SK-N-SH (cell line): ENCODE measurements at regions not wholly inside any gene's neighbourhood (a gene's known extent, or its start where the extent isn't known, plus 50 kb on each side); places are given as distances from the start of the nearest gene placed in this dataset.

Source experiments
- CTCF ChIA-PET: fragments of 300-600, 350-600 bp; formaldehyde crosslinking; extraction: SDS; loops from one replicate; lab custom pipeline; 2021; lab: Yijun Ruan, JAX
- POLR2A ChIA-PET: fragments of 350-600 bp; sonication (Branson Sonifier 250); formaldehyde crosslinking; extraction: SDS; loops from one replicate; lab custom pipeline; 2020; ENCODE audit warnings: antibody characterized with exemption, inconsistent platforms; lab: Yijun Ruan, JAX
- DNase-seq: peaks from one replicate; pipeline ENCODE4 v3.0.0; 2012
- H2AFZ ChIP-seq: fragments of 200-600 bp; sonication (generic); 2 replicates; pipeline ENCODE4 v1.8.1; 2016; ENCODE audit warnings: antibody characterized with exemption, mild to moderate bottlenecking, low read depth
- H3F3A ChIP-seq: fragments of 200-600 bp; sonication (generic); replicated peaks from 2 replicates; pipeline ENCODE3; 2016; ENCODE audit warnings: antibody characterized with exemption, mild to moderate bottlenecking; ENCODE audit not compliant: insufficient read depth
- H3K27ac ChIP-seq, 2 experiments: fragments of 200-500 bp in 1 of 2; fragments of 200-600 bp in 1 of 2; sonication (Bioruptor generic) in 1 of 2; sonication (generic), shearing (Covaris generic) in 1 of 2; 2 replicates each; pipeline versions ENCODE4 v1.5.1 to v1.6.1; 2014 to 2016; ENCODE audit warnings: low read depth in 2 of 2, inconsistent platforms in 1 of 2, low read length in 1 of 2, mild to moderate bottlenecking in 1 of 2, mixed read lengths in 1 of 2
- H3K27me3 ChIP-seq: fragments of 200-600 bp; sonication (generic), shearing (Covaris generic); 2 replicates; pipeline ENCODE4 v1.6.1; 2016; ENCODE audit warnings: mixed run types; ENCODE audit not compliant: insufficient read depth
- H3K36me3 ChIP-seq, 2 experiments: fragments of 200-500 bp in 1 of 2; fragments of 200-600 bp in 1 of 2; sonication (Bioruptor generic) in 1 of 2; sonication (generic) in 1 of 2; replicated peaks in 1 of 2; 2 replicates each; pipeline versions ENCODE3 to v1.5.1; 2014 to 2016; ENCODE audit warnings: low read length in 1 of 2, mild to moderate bottlenecking in 1 of 2; ENCODE audit not compliant: insufficient read depth in 2 of 2, control insufficient read depth in 1 of 2
- H3K4me1 ChIP-seq, 2 experiments: fragments of 200-500 bp in 1 of 2; fragments of 200-600 bp in 1 of 2; sonication (Bioruptor generic) in 1 of 2; sonication (generic), shearing (Covaris generic) in 1 of 2; 2 replicates each; pipeline versions ENCODE4 v1.5.1 to v1.6.1; 2014 to 2016; ENCODE audit warnings: low read depth in 1 of 2, low read length in 1 of 2, mixed run types in 1 of 2; ENCODE audit not compliant: insufficient read depth in 2 of 2, control insufficient read depth in 1 of 2
- H3K4me2 ChIP-seq: fragments of 200-600 bp; sonication (generic), shearing (Covaris generic); 2 replicates; pipeline ENCODE4 v1.6.1; 2017; ENCODE audit warnings: mixed run types
- H3K4me3 ChIP-seq, 2 experiments: fragments of 200-500 bp in 1 of 2; fragments of 200-600 bp in 1 of 2; sonication (Bioruptor generic) in 1 of 2; sonication (generic), shearing (Covaris generic) in 1 of 2; 2 replicates each; pipeline versions ENCODE4 v1.5.1 to v1.8.1; 2014 to 2016; ENCODE audit warnings: low read depth in 2 of 2, inconsistent platforms in 1 of 2, low read length in 1 of 2, mild to moderate bottlenecking in 1 of 2, mixed read lengths in 1 of 2, moderate library complexity in 1 of 2
- H3K79me2 ChIP-seq: fragments of 200-600 bp; sonication (generic); 2 replicates; pipeline ENCODE4 v1.8.1; 2017; ENCODE audit warnings: mild to moderate bottlenecking; ENCODE audit not compliant: insufficient read depth
- H3K9ac ChIP-seq: fragments of 200-600 bp; sonication (generic); 2 replicates; pipeline ENCODE4 v1.6.1; 2017; ENCODE audit warnings: mixed run types
- H3K9me2 ChIP-seq: fragments of 200-600 bp; sonication (generic); 2 replicates; pipeline ENCODE4 v1.6.1; 2017; ENCODE audit warnings: mixed run types
- H3K9me3 ChIP-seq: fragments of 200-600 bp; sonication (generic); 2 replicates; pipeline ENCODE4 v1.6.1; 2017; ENCODE audit warnings: mixed run types, mild to moderate bottlenecking, moderate library complexity
- H4K20me1 ChIP-seq: fragments of 200-600 bp; sonication (generic); 2 replicates; pipeline ENCODE4 v1.6.1; 2017; ENCODE audit warnings: mild to moderate bottlenecking, mixed run types; ENCODE audit not compliant: insufficient read depth
- CHD2 ChIP-seq: fragments of 150-350 bp; IDR thresholded peaks from 2 replicates; pipeline ENCODE4 v1.6.1; 2018; ENCODE audit warnings: low read length; ENCODE audit not compliant: partially characterized antibody
- ELF1 ChIP-seq: IDR thresholded peaks from 2 replicates; pipeline ENCODE4 v1.4.0; 2012
- EZH2phosphoT487 ChIP-seq: fragments of 200-600 bp; sonication (generic); IDR thresholded peaks from 2 replicates; pipeline ENCODE4 v1.6.1; 2017; ENCODE audit warnings: low read depth, mixed run types, mild to moderate bottlenecking, antibody characterized with exemption, moderate library complexity, borderline replicate concordance
- FOSL2 ChIP-seq: IDR thresholded peaks from 2 replicates; pipeline ENCODE4 v1.4.0; 2012; ENCODE audit warnings: low read depth, mild to moderate bottlenecking, moderate library complexity, borderline replicate concordance
- FOXM1 ChIP-seq: IDR thresholded peaks from 2 replicates; pipeline ENCODE4 v1.4.0; 2012; ENCODE audit warnings: low read depth, mild to moderate bottlenecking
- GATA2 ChIP-seq: sonication (generic); formaldehyde crosslinking; IDR thresholded peaks from 2 replicates; pipeline ENCODE4 v1.5.0; 2020; ENCODE audit warnings: mild to moderate bottlenecking, missing genetic modification reagents
- IRF3 ChIP-seq: fragments of 150-350 bp; IDR thresholded peaks from 2 replicates; pipeline ENCODE4 v1.6.1; 2016; ENCODE audit warnings: mild to moderate bottlenecking, low read depth, low read length
- JUND ChIP-seq: IDR thresholded peaks from 2 replicates; pipeline ENCODE4 v1.4.0; 2012
- MAX ChIP-seq: IDR thresholded peaks from 2 replicates; pipeline ENCODE4 v1.4.0; 2012; ENCODE audit warnings: low read depth
- MEF2A ChIP-seq: IDR thresholded peaks from 2 replicates; pipeline ENCODE4 v1.4.0; 2012; ENCODE audit warnings: low read depth, borderline replicate concordance
- NRF1 ChIP-seq: IDR thresholded peaks from 2 replicates; pipeline ENCODE4 v1.6.1; 2012; ENCODE audit warnings: low read depth, mild to moderate bottlenecking, low read length
- POLR2AphosphoS5 ChIP-seq: IDR thresholded peaks from 2 replicates; pipeline ENCODE4 v1.6.1; 2012; ENCODE audit warnings: low read depth, low read length
- REST ChIP-seq: IDR thresholded peaks from 2 replicates; pipeline ENCODE4 v1.6.1; 2012; ENCODE audit warnings: mild to moderate bottlenecking, low read depth, low read length, moderate library complexity
- RFX5 ChIP-seq: IDR thresholded peaks from 2 replicates; pipeline ENCODE4 v1.6.1; 2012; ENCODE audit warnings: mild to moderate bottlenecking, improper control_type of control experiment, low read length
- SIN3A ChIP-seq: IDR thresholded peaks from 2 replicates; pipeline ENCODE4 v1.6.1; 2012; ENCODE audit warnings: low read depth, mild to moderate bottlenecking, low read length, moderate library complexity, borderline replicate concordance
- SMC3 ChIP-seq: IDR thresholded peaks from 2 replicates; pipeline ENCODE4 v1.6.1; 2012; ENCODE audit warnings: low read depth, low read length, improper control_type of control experiment
- TCF12 ChIP-seq: IDR thresholded peaks from 2 replicates; pipeline ENCODE4 v1.4.0; 2012
- TEAD4 ChIP-seq: IDR thresholded peaks from 2 replicates; pipeline ENCODE4 v1.4.0; 2012; ENCODE audit warnings: mild to moderate bottlenecking, borderline replicate concordance; ENCODE audit not compliant: insufficient read depth
- USF2 ChIP-seq: fragments of 150-350 bp; IDR thresholded peaks from 2 replicates; pipeline ENCODE4 v1.6.1; 2017; ENCODE audit warnings: antibody characterized with exemption, low read length, low read depth, borderline replicate concordance
- YY1 ChIP-seq: IDR thresholded peaks from 2 replicates; pipeline ENCODE4 v1.4.0; 2012; ENCODE audit warnings: low read depth, mild to moderate bottlenecking
- ZBTB33 ChIP-seq: IDR thresholded peaks from 2 replicates; pipeline ENCODE4 v1.4.0; 2012; ENCODE audit warnings: low read depth, borderline replicate concordance
- whole genome bisulfite sequencing: methylation state at CpG from one replicate; pipeline ENCODE4 v1.1.6; 2017; ENCODE audit warnings: low lambda C conversion rate; 5-methylcytosine and 5-hydroxymethylcytosine counted together

- no peak for TF ChIP-seq FOSL2
These were observed 457.6 kb downstream of the KLF12 start (continued) for GRCh38 chr13:73676550-73677047.

- CTCF ChIA-PET, result no interaction called here
- Histone ChIP-seq H3K79me2 (no peaks in the 10 kb centered on the region), H3K27ac (no peak overlapping the region), H4K20me1 (no peaks in the 10 kb centered on the region), H3K9me3 (no peaks in the 10 kb centered on the region), H3K4me2 (no peak overlapping the region), H2AFZ (no peak overlapping the region), H3K27me3 (no peaks in the 10 kb centered on the region), H3K4me1 (peaks cover 0 to 16% of the 10 kb centered on the region in 2 experiments; a peak in 2 of 4 replicates)
- no peak for DNase-seq
- WGBS, result 100% methylated on average over 4 of the region's 4 CpGs
- TF ChIP-seq JUND (no peak), SIN3A (no peak), GATA2 (CRISPR knock-in tag) (no peak), MEF2A (no peak), MAX (no peak), CHD2 (no peak), FOXM1 (no peak), POLR2AphosphoS5 (no peak), NRF1 (no peak), TEAD4 (no peak), TCF12 (no peak), YY1 (no peak), IRF3 (no peak)
- TF ChIP-seq, all 33 proteins: peak for 0
- POLR2A ChIA-PET, result no interaction called here
- no peaks in the 10 kb centered on the region for H3K9me2 ChIP-seq
- no peak overlapping the region for H3K9ac ChIP-seq
- no peaks in the 10 kb centered on the region for H3K36me3 ChIP-seq
- H3K4me3 ChIP-seq, result no peak overlapping the region
- H3F3A ChIP-seq, result no peaks in the 10 kb centered on the region
These were observed 458.4 kb downstream of the KLF12 start for GRCh38 chr13:73675821-73676220.

GRCh38 chr13:73674570-73674969, 459.6 kb downstream of the KLF12 start:
- H3F3A ChIP-seq, result no peaks in the 10 kb centered on the region
- DNase-seq, result no peak
- no peaks in the 10 kb centered on the region for H3K36me3 ChIP-seq
- no peak overlapping the region for H3K27ac ChIP-seq
- H3K79me2 ChIP-seq, result no peaks in the 10 kb centered on the region
- H3K4me3 ChIP-seq, result no peak overlapping the region
- no peaks in the 10 kb centered on the region for H4K20me1 ChIP-seq
- no peak overlapping the region for H2AFZ ChIP-seq
- H3K9ac ChIP-seq, result no peak overlapping the region
- H3K27me3 ChIP-seq, result no peaks in the 10 kb centered on the region
- peaks cover 0 to 16% of the 10 kb centered on the region in 2 experiments; a peak in 2 of 4 replicates for H3K4me1 ChIP-seq
- 85% methylated on average over 2 of the region's 2 CpGs for WGBS
- H3K9me2 ChIP-seq, result no peaks in the 10 kb centered on the region
- ChIA-PET CTCF (no interaction called here), POLR2A (no interaction called here)
- no peak overlapping the region for H3K4me2 ChIP-seq
- no peaks in the 10 kb centered on the region for H3K9me3 ChIP-seq
- TF ChIP-seq REST (no peak), EZH2phosphoT487 (no peak), FOXM1 (no peak), SMC3 (no peak), ELF1 (no peak), USF2 (no peak), MEF2A (no peak), RFX5 (no peak), ZBTB33 (no peak)
